Renal cortical epithelial cell (primary cell): ENCODE measurements at regions not wholly inside any gene's neighbourhood (a gene's known extent, or its start where the extent isn't known, plus 50 kb on each side); places are given as distances from the start of the nearest gene placed in this dataset.

ENCODE experiments used
- DNase-seq: peaks from one replicate; pipeline ENCODE4 v3.0.0-alpha.2; 2011; ENCODE audit warnings: low read depth

DNA sequence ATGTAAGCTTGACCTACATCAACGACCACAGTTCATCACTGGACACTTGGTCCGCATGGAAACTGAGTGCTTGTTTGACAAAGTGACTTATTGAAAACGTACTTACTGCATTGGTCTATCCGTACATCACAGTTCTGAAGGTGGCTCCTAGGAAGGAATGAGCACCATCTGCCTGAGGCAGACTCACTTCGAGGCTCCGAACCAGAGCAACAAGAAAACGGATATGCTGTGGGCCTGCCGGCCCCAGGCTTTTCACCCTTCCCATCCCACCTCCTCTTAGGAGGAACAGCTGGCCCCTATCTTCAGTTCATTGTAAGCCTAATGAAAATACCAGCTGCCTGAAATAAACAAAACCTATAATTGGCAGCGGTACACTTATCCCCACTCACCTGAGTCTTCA is 67.2 kb upstream of the TSLP start:
- no peak for DNase-seq

DNA sequence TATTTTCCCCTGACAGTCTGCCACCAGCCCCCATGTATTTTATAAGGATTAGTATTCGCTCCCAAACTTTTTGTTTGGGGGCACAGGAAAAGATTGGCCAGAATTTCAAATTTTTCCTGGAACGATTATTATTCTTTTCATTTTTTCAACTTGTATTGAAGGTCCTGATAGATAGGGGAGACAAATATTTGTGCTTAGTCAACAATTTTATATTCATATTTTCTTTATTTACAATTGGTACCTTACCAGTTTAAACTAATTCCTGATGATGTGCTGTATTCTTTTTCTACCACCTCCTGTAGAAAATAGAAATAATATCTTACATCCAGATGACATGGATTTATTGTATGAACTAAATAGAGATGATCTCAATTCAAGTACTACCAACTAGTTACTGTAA is 60.7 kb upstream of the TSLP start:
- no peak for DNase-seq

DNA sequence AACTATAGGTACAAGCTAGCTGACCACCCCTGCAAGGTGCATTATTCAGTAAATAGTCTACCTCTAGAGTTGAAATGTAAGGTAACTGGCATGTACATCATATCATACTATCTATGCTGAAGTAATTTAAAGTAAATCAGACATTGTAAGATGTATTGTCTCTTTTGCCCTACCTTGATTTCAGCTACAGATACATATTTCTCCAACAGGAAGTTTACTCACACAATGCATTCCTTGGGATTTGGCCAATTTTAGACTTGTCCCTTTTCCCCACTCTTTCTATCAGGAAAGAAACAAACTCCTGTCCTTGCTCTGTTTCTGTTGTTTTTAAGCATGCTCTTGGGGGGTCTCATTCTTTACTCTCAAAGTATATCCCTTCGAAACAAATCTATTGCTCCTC is 58.5 kb upstream of the TSLP start:
- peak; percentile 4 for DNase-seq

DNA sequence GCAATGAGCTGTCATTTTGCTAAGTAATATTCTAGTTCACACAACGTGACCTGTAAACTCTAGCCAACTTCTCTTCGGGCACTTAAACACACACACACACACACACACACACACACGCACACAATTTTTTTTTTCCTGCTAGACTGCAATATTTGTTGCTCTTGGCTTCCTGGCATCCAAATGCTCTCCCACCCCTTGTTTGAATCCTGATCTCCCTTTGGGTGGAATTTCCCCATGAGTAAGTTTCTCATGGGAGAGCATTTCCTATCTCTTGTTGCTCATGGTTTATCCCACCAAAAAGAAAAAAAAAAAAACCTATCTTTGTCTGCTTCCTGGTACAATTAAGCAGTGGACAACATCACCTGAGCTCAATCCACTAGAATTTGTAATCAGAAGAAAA is 54.7 kb upstream of the TSLP start:
- DNase-seq = peak; percentile 13

DNA sequence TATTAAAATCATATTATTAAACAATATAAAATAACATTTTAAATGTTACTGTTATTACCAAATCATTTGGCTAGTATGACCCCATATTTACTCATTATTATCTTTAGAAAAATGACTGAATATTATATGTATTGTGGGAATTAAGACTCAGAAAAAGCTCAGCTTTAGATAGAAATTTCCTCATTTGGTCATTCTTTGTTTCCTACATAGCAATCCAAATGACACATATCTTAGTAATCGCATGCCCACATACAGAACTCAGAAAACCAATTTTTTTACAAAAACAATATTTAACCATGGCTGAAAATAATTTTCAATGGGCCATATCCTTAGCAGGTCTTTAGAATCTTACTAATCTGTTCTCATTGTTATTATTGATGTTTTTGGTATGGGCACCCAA is 53.8 kb upstream of the TSLP start:
- DNase-seq = no peak
